GM19463 (cell line): ENCODE measurements at regions not wholly inside any gene's neighbourhood (a gene's known extent, or its start where the extent isn't known, plus 50 kb on each side); places are given as distances from the start of the nearest gene placed in this dataset.

Experiments used
- ATAC-seq: cut with Tn5 transposase; IDR thresholded peaks from one replicate; pipeline ENCODE4 v1.9.1; 2021; ENCODE audit warnings: mild to moderate bottlenecking, moderate library complexity; ENCODE audit not compliant: unreplicated experiment

DNA sequence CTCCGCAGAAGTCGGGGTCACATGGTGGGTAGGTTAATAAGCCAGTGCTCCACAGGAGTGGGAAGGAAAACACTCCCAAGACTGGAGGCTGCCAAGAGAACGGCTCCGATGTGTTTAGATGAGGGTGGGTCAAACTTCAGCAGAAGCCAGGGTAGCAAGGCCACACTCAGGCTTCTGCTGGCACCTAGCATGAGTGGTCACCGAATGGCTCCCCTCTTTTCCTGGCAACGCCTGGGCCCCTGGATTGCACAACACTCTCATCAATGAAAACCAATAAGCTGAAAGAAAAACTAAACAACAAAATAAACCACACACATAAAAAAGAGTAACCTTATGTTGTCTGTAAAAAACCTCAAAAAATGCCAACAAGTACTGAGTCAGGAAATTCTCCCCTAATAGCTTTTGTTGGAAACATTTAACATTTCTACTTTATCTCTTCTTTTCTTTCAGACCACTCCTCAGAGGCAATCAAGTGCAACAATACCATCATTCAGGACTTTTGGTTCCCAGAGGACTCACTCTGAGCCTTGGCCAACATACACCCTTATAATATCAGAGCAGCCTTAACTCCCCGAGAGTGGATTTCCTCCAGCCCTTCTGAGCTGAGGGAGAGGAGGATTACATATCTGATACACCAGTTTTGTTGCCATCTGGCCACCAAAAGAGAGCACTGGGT lies 279.9 kb downstream of the ENC1 start:
- no peak for ATAC-seq

DNA sequence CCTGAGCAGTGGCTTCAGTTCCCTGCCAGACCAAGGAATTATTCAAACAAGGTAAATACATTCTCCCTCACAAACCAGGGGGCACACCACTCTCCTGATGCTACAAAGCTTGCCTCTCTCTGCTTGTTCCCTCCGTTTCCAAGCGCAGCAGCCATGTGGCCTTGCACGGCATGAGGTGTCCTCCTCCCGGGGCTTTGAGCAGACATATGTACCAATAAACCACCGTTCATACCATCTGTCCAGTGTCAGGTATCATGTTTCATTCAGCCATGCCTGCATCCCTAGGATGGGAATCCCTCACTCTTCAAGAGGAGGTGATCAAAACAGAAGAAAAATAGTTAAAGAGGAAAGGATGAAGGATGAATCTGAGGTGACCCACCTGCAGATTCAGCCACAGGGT lies 282.7 kb downstream of the ENC1 start:
- ATAC-seq = no peak

DNA sequence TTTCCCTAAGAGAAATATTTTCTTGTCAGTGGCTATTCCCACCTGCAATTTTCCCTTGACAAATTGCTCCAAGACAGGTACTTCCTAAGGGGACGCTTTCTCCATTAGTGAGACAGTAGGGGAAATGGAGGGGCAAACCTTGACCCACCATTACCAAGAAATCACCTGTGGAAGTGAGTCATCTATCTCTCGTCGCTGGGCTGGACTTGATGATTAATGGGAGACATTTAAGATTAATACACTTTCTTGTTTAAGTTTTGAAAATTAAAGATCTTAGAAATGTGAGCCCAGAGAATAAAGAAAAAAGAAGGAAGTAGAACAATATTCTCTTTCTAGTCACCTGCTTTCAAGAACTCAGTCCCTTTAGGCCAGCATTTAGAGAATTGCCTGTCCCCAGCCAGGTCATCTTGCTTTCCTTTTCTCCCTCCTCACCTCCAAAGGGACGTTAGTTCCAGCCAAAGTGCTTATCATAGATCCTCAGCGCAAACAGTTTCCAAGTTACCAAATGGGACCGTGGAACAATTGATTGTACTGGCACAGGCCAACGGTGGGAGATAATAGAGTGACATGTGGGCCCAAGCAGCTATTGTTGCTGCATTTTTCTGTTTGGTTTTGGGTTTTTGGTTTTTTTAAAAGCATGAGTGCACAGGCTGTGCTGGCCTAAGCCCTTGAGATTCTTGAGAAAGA lies 284.4 kb downstream of the ENC1 start:
- no peak for ATAC-seq

DNA sequence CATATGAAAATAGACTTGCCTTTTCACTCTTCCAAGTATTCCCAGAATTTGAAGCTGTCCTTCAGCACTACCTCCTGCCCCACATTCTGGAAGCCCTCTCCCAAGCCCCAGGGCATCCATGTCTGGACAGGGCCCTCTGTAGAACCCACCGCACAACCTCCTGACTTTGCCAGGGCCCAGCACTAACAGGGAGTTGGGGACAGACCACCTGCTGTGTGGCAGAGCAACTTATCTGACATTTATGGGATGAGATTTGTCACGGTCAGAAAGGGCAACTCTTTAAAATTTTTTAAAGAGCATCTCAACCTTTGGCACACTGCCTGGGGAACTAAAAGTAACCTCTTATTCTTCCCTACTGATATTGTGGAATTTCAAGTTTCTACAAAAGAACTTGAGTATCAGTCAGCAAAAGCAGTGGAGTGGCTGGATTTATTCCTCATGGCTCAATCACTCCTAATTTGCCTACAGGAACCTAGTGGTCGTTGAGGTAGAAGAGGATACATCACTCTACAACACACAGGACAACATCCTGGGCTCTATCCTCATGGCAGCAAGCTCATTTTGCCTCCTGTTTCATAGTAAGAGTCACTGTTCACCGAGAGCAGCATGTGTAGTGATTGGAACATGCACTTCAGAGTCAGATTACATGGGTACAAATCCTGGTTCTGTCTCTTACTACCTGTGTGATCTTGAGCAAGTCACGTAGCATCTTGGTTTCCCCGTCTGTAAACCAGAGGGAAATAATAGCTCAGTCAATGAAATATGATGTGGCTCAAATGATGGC lies 285.3 kb downstream of the ENC1 start:
- ATAC-seq = no peak

DNA sequence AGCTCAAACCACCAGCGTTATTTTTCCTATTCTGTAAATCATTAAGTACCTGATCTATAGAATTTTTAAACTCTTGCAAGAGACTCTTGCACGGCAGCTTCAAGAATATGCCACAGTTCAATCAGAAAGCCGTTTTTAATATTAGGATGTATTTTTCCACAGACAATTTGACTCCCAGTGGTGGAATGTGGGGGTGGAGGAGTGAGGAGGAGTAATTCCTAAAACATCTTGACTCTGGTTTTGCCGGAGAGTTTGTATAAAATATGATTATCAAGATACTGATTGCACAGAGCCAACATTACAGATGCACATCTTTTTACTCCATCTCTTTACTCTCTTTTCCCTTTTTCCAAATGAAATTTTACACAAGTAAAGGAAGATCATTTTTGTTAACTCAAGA lies 288.3 kb downstream of the ENC1 start:
- ATAC-seq = no peak

DNA sequence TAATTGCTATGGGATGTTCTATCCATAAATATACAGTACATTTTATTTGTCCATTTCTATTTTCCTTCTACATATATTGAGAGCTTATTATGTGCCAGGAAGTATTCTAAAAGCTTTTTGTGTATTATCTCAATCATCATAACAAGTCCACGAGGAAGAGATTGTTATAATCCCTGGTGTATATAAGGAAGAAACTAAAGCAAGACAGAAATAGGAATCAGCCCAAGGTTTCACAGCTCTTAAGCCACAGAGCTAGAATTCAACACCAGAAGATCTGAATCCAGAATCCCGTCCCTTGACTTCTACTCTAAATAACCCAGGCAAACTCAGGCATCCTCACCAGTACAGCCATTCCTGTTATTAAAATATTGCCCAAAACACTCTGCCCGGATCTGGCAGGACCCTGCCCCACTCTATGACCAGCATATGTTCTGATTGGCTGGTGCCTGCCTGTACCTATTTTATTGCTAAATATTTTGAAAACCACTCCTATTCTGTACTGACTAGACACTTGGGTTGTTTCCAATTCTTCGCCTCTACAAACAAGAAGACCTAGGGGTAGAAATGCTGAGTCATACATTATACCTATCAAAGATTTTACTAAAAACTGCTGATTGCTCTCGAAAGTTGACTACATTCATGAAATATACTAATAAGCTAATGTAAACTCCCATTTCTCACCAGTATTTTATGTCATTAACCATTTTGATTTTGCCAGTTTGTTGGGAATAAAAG lies 297.4 kb downstream of the ENC1 start:
- no peak for ATAC-seq

DNA sequence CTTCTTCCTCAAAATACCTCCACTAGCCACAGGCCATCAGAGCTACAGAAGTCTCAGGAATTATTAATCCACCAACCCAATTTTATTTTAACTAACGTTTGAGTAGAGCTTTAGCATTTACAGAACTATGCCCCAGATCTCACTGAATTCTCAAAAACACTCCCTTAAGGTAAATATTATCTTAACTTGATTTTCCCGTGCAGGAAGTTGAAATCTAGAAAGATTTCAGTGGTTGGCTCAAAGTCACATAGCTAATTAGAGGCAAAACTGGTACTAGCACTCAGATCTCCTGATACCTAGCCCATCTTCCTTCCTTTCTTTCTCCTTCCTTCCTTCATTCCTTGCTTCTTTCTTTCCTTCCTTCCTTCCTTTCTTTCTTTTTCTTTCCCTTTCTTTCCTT lies 298.3 kb downstream of the ENC1 start:
- ATAC-seq = no peak

DNA sequence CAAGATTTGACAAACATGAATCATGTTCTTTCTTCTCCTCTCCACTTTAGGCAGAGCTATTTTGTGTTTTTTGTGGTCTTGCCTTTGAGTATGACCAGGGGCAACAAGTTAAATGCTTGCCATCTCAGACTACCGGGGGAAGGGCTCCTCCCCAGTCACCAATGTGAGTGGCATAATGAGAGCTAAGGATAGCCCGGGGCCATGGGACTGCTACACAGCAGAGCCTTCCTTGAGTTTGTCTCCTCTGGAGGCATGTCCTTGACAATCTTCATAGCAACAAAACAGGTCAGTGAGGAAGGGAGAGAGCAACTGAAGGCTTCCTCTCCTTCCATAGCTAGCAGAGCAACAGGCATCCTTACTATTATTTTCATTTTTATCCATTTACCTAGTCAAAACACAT lies 299.3 kb downstream of the ENC1 start:
- no peak for ATAC-seq

DNA sequence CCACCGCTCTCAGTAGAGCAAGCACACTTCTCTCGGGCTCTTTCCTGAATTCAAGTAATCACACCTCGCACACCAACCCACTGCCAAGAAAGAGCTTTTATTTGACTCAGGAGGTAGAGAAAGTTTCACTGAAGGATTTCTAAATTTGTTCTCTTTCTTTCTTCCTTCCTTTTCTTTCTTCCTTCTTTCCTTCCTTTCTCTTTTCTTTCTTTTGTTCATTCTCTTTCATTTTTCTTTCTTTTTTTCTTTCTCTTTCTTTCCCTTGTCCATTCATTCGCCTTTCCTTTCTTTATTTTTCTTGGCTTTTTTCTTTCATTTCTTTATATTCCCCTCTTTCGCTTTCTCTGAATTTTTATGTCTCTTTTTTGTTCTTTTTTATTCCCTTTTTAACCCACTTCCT lies 300.1 kb downstream of the ENC1 start:
- no peak for ATAC-seq

DNA sequence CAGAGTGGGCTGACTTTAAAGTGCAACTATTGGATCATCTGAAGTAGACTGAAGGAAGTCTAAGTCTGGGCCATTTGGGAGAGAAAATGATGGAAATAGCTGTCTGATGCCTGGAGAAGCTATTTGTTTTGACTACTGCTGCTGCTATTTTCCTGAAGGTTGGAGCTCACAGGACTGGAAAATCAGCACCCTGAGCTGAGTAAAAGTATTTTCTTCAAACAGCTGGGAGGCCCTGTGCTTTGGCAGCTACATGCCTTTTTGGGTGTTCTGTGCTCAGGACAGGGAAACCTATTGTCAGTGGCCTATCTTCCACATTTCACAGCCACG lies 302.6 kb downstream of the ENC1 start:
- no peak for ATAC-seq

DNA sequence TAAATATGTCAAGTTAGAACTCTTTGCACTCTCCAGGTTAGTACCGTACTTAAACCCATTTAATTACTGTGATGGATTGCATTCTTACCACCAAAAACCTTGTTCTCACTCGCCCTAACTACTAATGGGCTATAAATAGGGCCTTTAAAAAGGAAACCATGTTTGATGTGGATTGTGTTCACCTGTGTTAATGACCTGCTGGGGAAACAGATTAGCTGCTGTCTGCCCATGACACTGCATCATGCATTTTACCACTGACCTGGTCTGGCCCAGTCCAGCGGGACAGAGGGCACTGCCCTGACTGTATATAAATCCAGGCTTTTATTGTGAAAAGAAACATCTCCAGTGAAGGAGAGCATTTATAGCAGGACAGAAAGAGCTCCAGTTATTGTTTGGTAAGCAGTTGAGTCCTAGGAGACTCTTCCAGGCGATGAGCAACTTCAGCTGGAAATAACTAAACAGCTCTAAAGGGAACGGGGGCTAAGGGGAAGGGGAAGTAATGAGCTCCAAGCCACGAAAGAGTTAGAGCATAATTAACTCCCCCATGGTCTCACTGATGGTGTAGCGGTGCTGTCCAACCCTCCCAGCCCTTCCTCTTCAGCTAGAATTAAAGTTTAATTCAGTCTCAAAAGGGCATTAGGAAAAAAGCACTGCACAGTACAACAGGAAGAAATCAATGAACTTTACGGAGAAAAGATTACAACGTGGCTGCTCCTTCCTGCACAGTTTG lies 303.1 kb downstream of the ENC1 start:
- ATAC-seq = no peak

DNA sequence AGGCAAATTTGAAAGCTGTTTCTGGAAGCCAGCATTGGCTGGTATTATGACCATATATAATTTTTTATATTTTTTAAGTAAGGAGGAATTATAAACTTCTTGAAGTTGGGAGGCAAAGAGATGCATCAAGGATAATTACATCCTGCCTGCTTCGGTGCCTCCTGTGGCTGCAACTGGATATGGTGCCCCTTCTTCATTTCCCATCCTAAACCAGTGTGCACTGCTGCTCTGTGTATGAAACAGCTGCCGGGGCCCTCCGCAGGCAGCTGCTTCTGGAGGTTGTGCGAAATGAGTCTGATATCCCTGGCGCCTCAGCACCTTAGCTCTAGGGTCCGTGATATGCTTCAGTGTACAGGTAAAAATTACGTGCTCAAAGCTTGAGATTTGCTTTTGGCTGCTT lies 304.2 kb downstream of the ENC1 start:
- no peak for ATAC-seq

DNA sequence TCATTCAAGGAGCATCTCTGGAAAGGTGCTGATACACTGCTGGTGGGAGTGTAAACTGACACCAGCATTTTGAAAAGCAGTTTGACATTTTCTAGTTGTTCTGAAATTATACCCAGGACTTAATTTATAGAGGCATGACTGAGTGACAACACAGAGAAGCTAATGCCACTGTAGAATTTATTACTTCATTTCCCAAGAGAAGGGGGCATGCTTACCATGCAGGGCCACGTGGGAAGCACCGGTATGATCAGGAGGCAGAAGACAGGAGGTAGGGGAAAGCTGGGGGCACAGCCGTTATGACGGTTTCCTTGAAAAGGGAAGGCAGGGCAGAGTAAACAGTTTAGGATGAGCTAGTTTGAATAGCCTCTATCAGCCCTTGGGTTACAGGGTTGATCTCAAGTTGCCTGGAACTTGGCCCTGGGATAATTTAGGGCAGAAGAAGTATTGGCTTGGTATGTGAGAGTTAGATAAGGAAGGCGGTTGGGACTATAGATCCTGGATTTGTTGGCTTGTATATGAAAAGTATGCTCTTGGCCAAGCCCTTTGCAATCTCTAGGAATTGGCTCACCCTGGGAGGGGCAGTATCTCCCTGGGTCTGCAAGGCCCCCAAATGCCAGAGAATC lies 305.7 kb downstream of the ENC1 start:
- ATAC-seq = no peak

DNA sequence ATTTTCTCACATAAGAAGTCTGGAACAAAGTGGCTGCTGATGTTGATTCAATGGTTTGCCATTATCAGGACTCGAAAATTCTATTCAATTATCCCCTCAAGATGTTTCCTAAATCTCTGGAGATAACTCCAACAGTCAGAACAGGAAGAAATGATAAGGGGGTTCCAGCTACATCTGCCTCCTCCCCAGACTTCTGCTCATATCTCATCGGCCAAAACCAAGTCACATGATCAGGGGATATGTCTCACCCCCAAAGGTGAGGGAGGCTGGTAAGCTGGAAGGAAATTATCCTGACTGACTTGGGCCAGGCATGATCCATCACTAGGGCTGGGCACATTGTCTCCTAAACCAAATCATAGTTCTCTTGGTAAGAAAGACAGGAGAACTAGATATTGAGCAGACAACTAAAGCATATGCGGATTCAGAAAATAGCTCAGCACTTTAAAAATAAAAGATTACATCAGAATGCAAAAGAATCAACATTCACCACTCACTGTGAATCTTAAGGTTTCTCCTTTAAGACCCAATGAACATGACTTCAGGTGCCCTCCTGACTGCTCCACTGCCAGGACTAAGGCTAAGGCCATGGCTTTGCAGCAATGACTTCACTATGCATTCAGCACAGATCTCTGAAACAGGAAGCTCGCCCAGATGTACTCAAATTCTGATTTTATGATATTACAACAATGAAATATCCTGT lies 306.3 kb downstream of the ENC1 start:
- ATAC-seq = no peak

DNA sequence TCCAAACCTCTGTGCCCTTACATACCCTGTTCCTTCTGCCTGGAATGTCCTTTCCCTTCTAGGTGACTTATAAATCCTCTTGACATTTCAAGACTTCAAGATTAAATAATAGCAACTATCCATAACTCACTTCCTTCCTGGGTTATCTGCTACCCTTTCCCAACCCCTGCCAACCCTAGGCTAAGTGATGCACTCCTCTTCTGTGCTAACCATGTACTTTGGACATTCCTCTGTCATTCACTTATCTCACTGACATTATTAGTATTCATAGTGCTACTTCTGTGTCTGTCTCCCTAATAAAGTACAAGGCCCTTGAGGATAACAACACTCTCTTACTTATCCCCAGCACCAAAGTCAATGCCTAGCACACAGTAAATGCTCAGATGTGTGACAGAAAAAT lies 307.1 kb downstream of the ENC1 start:
- ATAC-seq = no peak

DNA sequence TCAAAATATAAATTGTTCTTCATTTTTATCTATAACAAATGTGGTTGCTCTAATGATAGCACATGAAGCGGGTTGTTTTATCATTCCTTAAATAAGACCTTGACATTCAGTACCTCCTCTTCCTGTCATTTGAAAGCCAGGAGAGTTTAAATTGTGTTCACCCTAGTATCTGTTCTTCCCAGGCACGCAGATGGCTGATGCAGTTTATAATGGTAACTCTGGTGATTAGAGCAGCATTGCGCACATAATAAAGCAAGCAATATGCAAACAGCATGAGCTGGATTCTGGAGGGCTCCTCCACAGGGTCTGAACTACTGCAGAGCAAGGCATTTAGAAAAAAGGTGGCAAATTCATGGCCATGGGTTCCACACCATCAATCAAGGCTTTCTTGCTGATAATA lies 307.8 kb downstream of the ENC1 start:
- no peak for ATAC-seq

DNA sequence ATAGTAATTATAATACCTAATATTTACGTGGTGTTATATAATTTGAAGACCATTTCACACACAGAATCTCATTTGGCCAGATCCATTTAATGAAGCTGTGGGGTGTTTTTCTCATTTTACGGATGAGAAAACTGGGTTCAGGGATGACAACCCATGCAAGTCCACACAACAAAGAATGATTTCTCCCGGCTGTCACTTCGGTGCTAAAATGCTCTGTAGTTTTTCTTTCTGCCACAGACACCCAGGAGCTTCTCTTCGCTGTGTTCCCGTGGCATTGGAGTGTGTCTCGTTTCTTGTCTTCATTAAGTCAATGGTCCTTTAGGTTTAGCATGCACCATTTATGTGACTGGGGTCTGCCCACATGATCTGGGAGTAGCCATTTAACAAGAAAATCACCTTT lies 308.5 kb downstream of the ENC1 start:
- no peak for ATAC-seq

DNA sequence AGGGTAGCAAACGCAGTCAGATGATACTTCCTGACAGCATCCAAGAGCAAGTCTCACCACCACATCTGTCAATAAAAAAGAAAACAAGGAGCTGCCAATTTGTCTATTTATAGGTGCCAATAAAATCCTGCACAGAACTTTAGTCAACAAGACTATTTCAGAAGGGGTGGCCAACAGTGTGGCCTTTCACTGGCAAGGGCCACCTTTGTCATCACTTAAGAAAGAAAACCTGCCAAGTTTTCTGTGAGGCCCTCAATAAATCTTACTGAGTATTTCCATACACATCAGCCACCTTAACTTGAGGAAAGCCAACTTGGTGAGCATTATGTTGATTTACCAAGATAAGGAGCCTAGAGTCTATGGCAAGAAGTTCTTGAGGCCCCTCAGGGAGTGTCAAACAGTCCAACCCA lies 312.3 kb downstream of the ENC1 start:
- no peak for ATAC-seq

DNA sequence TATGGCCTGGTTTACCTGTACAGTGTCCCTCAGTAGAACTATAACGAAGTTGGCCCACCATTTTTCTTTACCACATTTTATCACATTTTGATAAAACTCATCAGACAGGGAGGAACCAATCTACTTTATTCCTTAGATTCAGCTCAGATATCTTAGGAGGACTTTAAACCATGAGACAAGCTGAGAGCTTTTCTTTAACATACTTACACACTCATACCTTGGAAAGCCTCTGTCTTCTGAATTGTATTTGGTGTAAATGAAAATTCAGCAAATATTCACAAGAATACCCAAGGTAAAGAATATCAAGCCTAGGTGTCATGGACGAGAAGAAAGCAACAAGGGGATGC lies 313.2 kb downstream of the ENC1 start:
- no peak for ATAC-seq
